Hematopoietic multipotent progenitor cell treated with erythropoietin and hydrocortisone succinate and interleukin-3 and kit ligand, for 17 days (in vitro differentiated cells): ENCODE measurements at regions not wholly inside any gene's neighbourhood (a gene's known extent, or its start where the extent isn't known, plus 50 kb on each side); places are given as distances from the start of the nearest gene placed in this dataset.

Experiments
- DNase-seq: peaks from one replicate; pipeline ENCODE4 v3.0.0-alpha.2; 2015; ENCODE audit warnings: low spot score

GRCh38 chr2:21633015-21633414 lies 509.2 kb downstream of the TDRD15 start:
- no peak for DNase-seq

DNA sequence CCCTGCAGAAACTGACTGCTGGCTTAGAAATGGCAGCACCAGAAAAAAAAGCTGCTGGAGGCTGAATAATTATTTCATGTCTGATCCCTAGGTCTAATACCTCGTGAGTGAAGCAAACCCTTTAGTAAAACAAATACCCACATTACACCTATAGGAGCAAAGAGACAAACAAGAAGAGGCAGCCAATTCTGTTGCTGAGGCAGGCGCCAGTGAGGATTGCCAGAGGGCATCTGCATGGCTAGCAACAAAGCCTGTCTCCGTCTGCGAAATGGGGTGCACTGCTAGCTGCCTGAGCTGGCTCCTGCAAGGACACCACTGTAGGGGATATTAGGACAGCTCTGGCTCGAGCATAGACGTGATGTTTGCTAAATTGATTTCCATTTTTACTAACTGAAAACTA lies 509.7 kb downstream of the TDRD15 start:
- no peak for DNase-seq

DNA sequence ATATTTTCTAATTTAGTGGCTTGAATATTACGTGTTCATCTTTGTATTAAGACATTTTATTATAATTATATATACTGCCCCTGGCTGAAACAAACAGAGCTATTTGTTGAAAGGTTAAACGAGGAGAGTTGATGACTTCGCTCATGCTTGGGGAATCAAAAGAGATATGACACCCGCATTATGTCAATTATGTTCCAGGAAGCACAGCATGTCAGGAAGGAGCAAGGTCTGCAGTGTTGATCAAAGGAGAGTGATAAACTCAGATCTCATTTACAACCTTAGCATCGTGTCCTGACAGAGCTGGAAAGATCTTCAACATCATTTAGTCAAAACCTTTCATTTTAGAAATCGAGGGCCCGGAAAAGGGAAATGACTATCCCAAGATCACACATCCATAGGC lies 510.1 kb downstream of the TDRD15 start:
- DNase-seq = no peak

DNA sequence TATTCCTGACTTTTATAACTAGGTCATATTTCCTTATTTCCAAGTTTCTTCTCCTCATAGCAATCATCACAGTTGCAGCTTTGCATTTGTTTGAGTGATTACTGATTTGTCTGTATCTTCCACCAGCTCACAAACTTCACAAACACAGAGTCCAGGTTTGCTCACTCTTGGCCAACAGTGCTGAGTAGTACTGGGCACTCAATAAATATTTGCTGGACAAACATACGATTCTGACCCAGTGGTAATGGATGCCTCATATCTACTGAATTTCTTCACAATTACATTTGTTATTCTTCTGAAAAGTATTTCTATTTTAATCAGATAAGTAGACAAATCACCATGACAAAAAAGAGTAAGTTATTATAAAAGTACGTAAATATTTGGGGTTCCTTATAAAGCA lies 516.3 kb downstream of the TDRD15 start:
- no peak for DNase-seq

- DNase-seq = no peak
Measured at GRCh38 chr2:21642647-21643046, 518.9 kb downstream of the TDRD15 start.

- DNase-seq = no peak
Measured at GRCh38 chr2:21643180-21643579, 519.4 kb downstream of the TDRD15 start.

DNA sequence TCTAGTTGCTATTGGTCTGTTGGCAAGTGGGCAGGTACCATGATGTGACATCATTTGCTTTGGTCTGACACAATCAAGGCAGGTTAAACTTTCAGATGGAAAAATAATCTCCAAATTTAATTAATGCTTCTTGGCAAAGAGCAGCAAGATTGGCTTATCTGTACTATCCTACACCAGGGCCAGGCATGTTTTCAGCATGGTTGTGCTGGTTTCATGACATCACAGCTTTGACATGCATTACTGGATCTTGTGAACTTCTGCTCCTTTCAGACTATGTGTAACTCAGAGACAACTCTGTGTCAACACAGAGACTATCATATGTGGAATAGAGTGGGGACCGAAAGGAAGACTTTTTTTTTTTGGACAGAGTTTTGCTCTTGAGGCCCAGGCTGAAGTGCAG lies 520.5 kb downstream of the TDRD15 start:
- DNase-seq = no peak

GRCh38 chr2:21646345-21646744 lies 522.6 kb downstream of the TDRD15 start:
- no peak for DNase-seq

DNA sequence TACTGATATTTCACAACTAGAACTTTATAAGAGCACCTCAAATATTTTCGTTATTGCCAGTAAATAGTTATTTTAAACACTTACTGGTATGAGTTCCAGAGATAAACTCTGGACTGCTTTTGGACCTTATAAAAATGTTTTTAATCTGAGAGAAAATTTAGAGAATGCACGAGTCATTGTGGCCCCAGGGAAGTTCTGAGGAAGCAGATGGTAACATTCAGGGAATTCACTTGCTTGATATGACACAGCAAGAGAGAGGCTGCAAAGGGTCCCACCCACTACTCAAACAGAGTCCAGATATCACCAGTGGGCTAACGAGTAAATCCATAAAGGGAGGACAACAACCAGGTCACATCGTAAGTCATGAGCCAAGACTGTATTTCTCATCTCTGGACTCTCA lies 526.8 kb downstream of the TDRD15 start:
- DNase-seq = no peak

GRCh38 chr2:21655136-21655535 lies 531.4 kb downstream of the TDRD15 start:
- DNase-seq = no peak

GRCh38 chr2:21656330-21657075 lies 532.7 kb downstream of the TDRD15 start:
- no peak for DNase-seq

DNA sequence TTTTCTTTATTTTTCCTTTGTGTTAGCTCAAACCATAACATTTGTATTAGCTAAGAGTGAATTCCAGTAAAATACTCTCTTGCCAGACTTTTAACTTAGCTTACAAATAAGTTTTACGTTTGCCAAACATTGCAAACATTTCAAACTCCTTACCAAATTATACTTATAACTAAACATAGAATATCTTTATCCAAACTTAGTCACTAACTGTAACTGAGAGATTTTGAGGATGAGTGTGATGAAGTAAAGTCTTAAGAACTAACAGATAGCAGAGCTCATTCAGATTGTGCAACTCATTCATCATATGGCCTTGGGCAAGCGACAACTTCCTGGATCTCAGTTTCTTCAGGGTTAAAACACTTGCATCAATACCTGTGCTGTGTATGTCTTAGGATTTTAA lies 533.7 kb downstream of the TDRD15 start:
- no peak for DNase-seq

- DNase-seq = no peak
Measured at GRCh38 chr2:21658269-21658668, 534.5 kb downstream of the TDRD15 start.

- no peak for DNase-seq
Measured at GRCh38 chr2:21658907-21659477, 535.2 kb downstream of the TDRD15 start.

- no peak for DNase-seq
Measured at GRCh38 chr2:21664083-21664482, 540.3 kb downstream of the TDRD15 start.

DNA sequence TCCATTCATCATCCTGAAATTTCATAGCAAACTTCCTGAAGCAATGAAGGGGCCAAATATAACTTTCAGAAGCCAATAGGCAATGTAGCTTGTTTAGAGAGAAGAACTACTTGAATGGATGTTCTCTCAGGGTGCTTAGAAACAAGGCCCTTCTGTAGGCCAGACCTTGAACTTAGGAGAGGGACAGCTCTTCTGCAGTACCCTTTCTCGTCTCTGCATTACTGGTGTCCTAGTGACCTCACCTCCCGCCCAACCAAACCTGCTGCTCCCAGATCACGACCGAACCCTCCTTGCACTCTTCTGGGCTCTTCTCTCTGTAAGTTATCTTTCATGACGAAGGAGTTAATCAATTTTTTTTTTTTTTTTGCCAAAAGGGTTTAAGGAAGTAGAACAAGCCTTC lies 543.9 kb downstream of the TDRD15 start:
- DNase-seq = no peak

DNA sequence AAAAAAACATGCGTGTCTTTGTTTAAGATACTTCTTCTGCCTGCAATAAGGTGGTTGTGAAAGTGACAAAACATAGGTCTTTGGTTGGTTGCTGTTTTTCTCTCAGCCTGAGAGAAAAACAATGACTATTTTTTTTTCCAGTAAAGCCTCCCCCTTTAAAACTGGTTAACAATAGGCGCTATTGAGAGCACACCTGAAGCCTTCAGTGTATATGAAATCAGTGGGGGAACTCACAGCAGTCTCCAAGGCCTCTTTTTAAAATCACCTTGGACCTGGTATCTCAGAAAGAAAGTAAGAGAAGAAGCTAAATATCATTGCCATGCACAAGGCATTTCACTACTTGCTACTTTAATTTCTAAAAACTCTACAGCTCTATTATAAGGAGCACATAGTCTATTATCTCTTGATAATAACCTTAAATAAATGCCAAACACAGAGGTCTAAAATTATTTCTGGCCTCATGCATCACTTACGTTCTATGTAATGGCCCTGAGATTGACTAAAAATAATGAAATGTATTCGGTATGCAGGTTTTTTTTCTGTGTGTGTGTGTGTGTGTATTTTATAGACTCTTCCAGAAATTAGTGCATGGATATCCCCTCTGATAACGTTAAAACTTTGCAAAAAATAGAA lies 544.4 kb downstream of the TDRD15 start:
- no peak for DNase-seq

DNA sequence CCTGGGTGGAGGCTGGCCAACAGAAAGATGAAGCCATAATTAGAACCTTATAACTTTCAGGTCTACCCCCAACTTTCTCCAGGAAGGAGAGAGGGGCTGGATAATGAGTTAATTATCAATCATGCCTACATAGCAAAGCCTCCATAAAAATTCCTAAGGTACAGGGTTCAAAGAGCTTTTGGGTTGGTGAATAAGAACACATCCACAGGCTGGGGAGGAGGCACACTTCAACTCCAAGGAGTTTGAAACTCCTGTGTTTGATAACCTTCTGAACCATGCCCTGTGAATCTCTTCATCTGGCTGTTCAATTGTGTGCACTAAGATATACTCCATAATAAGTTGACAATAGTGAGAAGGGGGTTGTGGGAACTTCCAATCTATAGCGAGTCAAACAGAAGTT lies 552.3 kb downstream of the TDRD15 start:
- DNase-seq = no peak

GRCh38 chr2:21676676-21677075 lies 552.9 kb downstream of the TDRD15 start:
- no peak for DNase-seq

DNA sequence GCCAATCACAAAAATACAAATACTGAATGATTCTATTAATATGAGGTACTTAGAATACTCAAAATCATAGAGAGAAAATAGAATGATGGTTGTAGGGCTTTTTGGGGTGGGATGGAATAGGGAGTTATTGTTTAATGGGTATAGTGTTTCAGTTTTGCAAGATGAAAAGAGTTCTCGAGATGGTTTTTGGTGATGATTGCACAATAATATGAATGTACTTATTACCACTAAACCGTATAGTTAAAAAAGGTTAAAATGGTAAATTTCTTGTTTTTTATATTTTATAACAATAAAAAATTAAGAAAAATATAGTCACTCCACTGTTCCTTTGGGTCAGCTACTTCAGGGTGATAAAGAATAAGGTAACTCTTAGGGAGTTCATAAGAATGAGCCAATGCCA lies 560.1 kb downstream of the TDRD15 start:
- DNase-seq = no peak

- DNase-seq = no peak
Measured at GRCh38 chr2:21687589-21687988, 563.8 kb downstream of the TDRD15 start.

DNA sequence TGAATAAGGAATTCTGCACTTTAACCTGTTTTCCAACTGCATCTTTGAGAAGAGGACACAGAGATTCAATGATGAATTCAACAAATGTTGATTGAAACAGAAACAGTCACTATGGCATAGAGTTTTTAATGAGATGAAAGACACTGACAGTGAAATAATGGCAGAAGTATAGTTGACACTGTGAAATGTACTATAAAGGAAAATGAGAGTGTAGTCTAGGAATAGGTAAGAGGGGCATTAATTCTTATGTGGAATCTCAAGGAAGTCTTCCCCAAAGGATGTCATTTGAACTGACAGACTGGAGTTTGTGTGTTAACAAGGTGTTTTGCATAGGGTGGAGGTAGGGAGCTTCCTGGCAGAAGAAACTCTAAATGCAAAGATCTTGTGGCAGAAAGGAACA lies 566.2 kb downstream of the TDRD15 start:
- no peak for DNase-seq

DNA sequence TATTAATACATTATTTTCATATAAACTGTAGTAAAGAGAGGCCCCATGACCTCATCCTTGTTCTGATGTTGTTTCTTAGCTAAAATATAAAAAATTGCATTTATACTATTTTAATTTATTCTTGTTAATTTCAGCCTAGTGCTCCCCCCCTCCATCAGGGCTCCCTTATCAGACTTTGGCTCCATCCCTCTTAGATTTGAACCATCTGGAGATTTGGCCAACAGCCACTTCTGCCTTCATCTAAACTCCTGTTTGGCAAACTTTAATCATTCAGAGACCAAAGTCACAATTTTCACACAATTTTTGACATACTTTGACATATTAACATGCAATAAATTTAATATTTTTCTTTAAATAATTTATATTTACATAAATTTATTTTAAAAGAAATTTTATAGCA lies 569.3 kb downstream of the TDRD15 start:
- DNase-seq = no peak
